GM21619 (cell line): ENCODE measurements at regions not wholly inside any gene's neighbourhood (a gene's known extent, or its start where the extent isn't known, plus 50 kb on each side); places are given as distances from the start of the nearest gene placed in this dataset.

Experiments
- ATAC-seq: cut with Tn5 transposase; IDR thresholded peaks from one replicate; pipeline ENCODE4 v1.9.1; 2021; ENCODE audit not compliant: unreplicated experiment

GRCh38 chr9:86660146-86660943, 287.0 kb downstream of the GAS1 start:
- no peak for ATAC-seq

GRCh38 chr9:86659413-86660046, 287.8 kb downstream of the GAS1 start:
- no peak for ATAC-seq

- no peak for ATAC-seq
These were observed 292.2 kb downstream of the GAS1 start for GRCh38 chr9:86655147-86655546.

- no peak for ATAC-seq
These were observed 293.8 kb downstream of the GAS1 start for GRCh38 chr9:86653466-86653865.

GRCh38 chr9:86652736-86653135, 294.6 kb downstream of the GAS1 start:
- ATAC-seq: no peak

GRCh38 chr9:86649913-86650312, 295.7 kb upstream of the TUT7 start:
- no peak for ATAC-seq

- ATAC-seq: no peak
These were observed 294.6 kb upstream of the TUT7 start for GRCh38 chr9:86648828-86649170.

- ATAC-seq: no peak
These were observed 294.1 kb upstream of the TUT7 start for GRCh38 chr9:86648156-86648827.

- no peak for ATAC-seq
These were observed 291.1 kb upstream of the TUT7 start for GRCh38 chr9:86645303-86645702.

- ATAC-seq: no peak
These were observed 290.4 kb upstream of the TUT7 start for GRCh38 chr9:86644675-86645034.

- no peak for ATAC-seq
These were observed 289.9 kb upstream of the TUT7 start for GRCh38 chr9:86643946-86644674.

- ATAC-seq: no peak
These were observed 288.5 kb upstream of the TUT7 start for GRCh38 chr9:86642721-86643120.

- no peak for ATAC-seq
These were observed 287.8 kb upstream of the TUT7 start for GRCh38 chr9:86641970-86642369.

- no peak for ATAC-seq
These were observed 285.7 kb upstream of the TUT7 start for GRCh38 chr9:86639899-86640379.

- ATAC-seq: no peak
These were observed 285.1 kb upstream of the TUT7 start for GRCh38 chr9:86639287-86639686.

GRCh38 chr9:86638109-86638508, 283.9 kb upstream of the TUT7 start:
- ATAC-seq: no peak

- no peak for ATAC-seq
These were observed 283.3 kb upstream of the TUT7 start for GRCh38 chr9:86637515-86637914.

- ATAC-seq: no peak
These were observed 282.3 kb upstream of the TUT7 start for GRCh38 chr9:86636519-86636918.

- no peak for ATAC-seq
These were observed 281.8 kb upstream of the TUT7 start for GRCh38 chr9:86636038-86636437.

GRCh38 chr9:86634501-86634900, 280.3 kb upstream of the TUT7 start:
- no peak for ATAC-seq

GRCh38 chr9:86633945-86634344, 279.7 kb upstream of the TUT7 start:
- ATAC-seq: no peak
